PC-9 (cell line): ENCODE measurements at regions not wholly inside any gene's neighbourhood (a gene's known extent, or its start where the extent isn't known, plus 50 kb on each side); places are given as distances from the start of the nearest gene placed in this dataset.
"Not testable (repeated sequence)": the region's sequence is repeated elsewhere in the genome, so short reads cannot be mapped to it uniquely, and the experiment has no call there.

Experiments
- BruUV-seq: library from RNA; stranded (reverse); fragments of 400-500 nt; replicated peaks from 2 replicates; lab custom pipeline; 2021; lab: Mats Ljungman, UMichigan
- CTCF ChIA-PET: fragments of 300-600 bp; sonication (Branson Sonifier 250); formaldehyde crosslinking; loops from one replicate; lab custom pipeline; 2022; ENCODE audit warnings: antibody characterized with exemption; lab: Charles Lee
- POLR2A ChIA-PET: fragments of 300-600 bp; sonication (Branson Sonifier 250); formaldehyde crosslinking; loops from one replicate; lab custom pipeline; 2022; ENCODE audit warnings: antibody characterized with exemption; ENCODE audit not compliant: unreplicated experiment; lab: Charles Lee
- DNase-seq, 2 experiments: peaks; one replicate each; pipeline versions ENCODE4 v3.0.0 to v3.0.0-alpha.2; 2015 to 2022; ENCODE audit warnings: mixed read lengths in 1 of 2
- H2AFZ ChIP-seq: fragments of 200-600 bp; sonication (generic); 2 replicates; pipeline ENCODE4 v1.8.1; 2017; ENCODE audit warnings: antibody characterized with exemption
- H3F3A ChIP-seq: fragments of 200-600 bp; sonication (generic); 2 replicates; pipeline ENCODE4 v1.8.1; 2017; ENCODE audit warnings: antibody characterized with exemption, mild to moderate bottlenecking, low read depth; ENCODE audit not compliant: insufficient read depth
- H3K27ac ChIP-seq: fragments of 200-600 bp; sonication (generic); 2 replicates; pipeline ENCODE4 v1.6.1; 2016; ENCODE audit warnings: mixed run types
- H3K27me3 ChIP-seq: fragments of 200-600 bp; sonication (generic); 2 replicates; pipeline ENCODE4 v1.6.1; 2016; ENCODE audit warnings: low read depth, mixed run types; ENCODE audit not compliant: insufficient read depth
- H3K36me3 ChIP-seq: fragments of 200-600 bp; sonication (generic); 2 replicates; pipeline ENCODE4 v1.6.1; 2016; ENCODE audit warnings: low read depth, mixed run types
- H3K4me1 ChIP-seq: fragments of 200-600 bp; sonication (generic); replicated peaks from 2 replicates; pipeline ENCODE4 v1.6.1; 2016; ENCODE audit warnings: mixed run types; ENCODE audit not compliant: insufficient read depth
- H3K4me2 ChIP-seq: fragments of 200-600 bp; sonication (generic); 2 replicates; pipeline ENCODE4 v1.6.1; 2017; ENCODE audit warnings: mixed run types
- H3K4me3 ChIP-seq: fragments of 200-600 bp; sonication (generic); 2 replicates; pipeline ENCODE4 v1.6.1; 2016; ENCODE audit warnings: mixed run types
- H3K79me2 ChIP-seq: fragments of 200-600 bp; sonication (generic); 2 replicates; pipeline ENCODE4 v1.6.1; 2017; ENCODE audit warnings: low read depth, mixed run types
- H3K9me2 ChIP-seq: fragments of 200-600 bp; sonication (generic); 2 replicates; pipeline ENCODE4 v1.8.1; 2017; ENCODE audit warnings: mild to moderate bottlenecking; ENCODE audit not compliant: insufficient read depth
- H3K9me3 ChIP-seq: fragments of 200-600 bp; sonication (generic); 2 replicates; pipeline ENCODE4 v1.8.1; 2016; ENCODE audit warnings: low read depth; ENCODE audit not compliant: insufficient read depth
- H4K20me1 ChIP-seq: fragments of 200-600 bp; sonication (generic); 2 replicates; pipeline ENCODE4 v1.8.1; 2017; ENCODE audit not compliant: insufficient read depth
- CTCF ChIP-seq: fragments of 200-600 bp; sonication (generic); conservative IDR thresholded peaks from 2 replicates; pipeline ENCODE4 v1.6.1; 2017; ENCODE audit warnings: mixed run types, antibody characterized with exemption, mild to moderate bottlenecking, moderate library complexity
- EZH2 ChIP-seq: fragments of 200-600 bp; sonication (generic); IDR thresholded peaks from 2 replicates; pipeline ENCODE4 v1.8.0; 2017; ENCODE audit warnings: antibody characterized with exemption, low read depth
- intact Hi-C: fragments of 100-400 bp; cut with micrococcal nuclease; formaldehyde crosslinking; loops from one replicate; pipeline ENCODE4 v1.10.0; 2022; ENCODE audit not compliant: unreplicated experiment

GRCh38 chr5:58172946-58173345, 286.9 kb downstream of the PLK2 start:
- intact Hi-C loops: no loop called here
- H3K4me2 ChIP-seq: no peak overlapping the region
- no peak for DNase-seq
- no peaks in the 10 kb centered on the region for H3K27me3 ChIP-seq
- H4K20me1 ChIP-seq: no peaks in the 10 kb centered on the region
- POLR2A ChIA-PET: no interaction called here
- H3K79me2 ChIP-seq: no peaks in the 10 kb centered on the region
- no peak overlapping the region for H3K27ac ChIP-seq
- H3F3A ChIP-seq: no peaks in the 10 kb centered on the region
- no peak overlapping the region for H3K4me3 ChIP-seq
- no TSS peak for BruUV-seq
- H2AFZ ChIP-seq: no peak overlapping the region
- TF ChIP-seq EZH2: no peak
- TF ChIP-seq CTCF: no peak
- H3K9me3 ChIP-seq: 0 out of 2 replicates have a peak, but pooled peaks cover 7% of the 10 kb centered on the region
- no peaks in the 10 kb centered on the region; the same call in 1 of the 2 replicates for H3K9me2 ChIP-seq
- H3K4me1 ChIP-seq: no peaks in the 10 kb centered on the region
- 0 out of 2 replicates have a peak, but pooled peaks cover 3% of the 10 kb centered on the region for H3K36me3 ChIP-seq
- CTCF ChIA-PET: no interaction called here

DNA sequence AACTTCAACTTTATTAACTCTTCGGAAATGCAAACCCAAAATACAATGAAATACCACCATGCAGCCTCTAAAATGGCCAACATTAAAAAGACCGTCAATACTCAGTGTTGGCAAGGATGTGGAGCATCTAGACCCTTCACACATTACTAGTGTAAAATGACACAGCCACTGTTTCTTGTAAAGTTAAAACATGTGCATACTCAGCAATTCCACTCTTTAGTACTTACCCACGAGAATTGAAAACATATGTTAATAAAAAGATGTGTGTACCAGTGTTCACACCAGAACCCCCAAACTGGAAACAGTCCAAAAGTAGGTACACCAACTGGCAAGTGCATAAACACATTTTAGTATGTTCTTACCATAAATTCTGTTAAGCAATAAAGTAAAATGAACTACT, 294.7 kb downstream of the PLK2 start:
- Histone ChIP-seq H2AFZ (no peak overlapping the region), H3K4me3 (no peak overlapping the region), H3K27me3 (no peaks in the 10 kb centered on the region), H3K4me2 (no peak overlapping the region), H4K20me1 (no peaks in the 10 kb centered on the region), H3K9me3 (0 out of 2 replicates have a peak, but pooled peaks cover 7% of the 10 kb centered on the region), H3F3A (no peaks in the 10 kb centered on the region), H3K36me3 (no peaks in the 10 kb centered on the region), H3K4me1 (no peaks in the 10 kb centered on the region), H3K27ac (no peak overlapping the region), H3K79me2 (no peaks in the 10 kb centered on the region), H3K9me2 (no peaks in the 10 kb centered on the region; the same call in 1 of the 2 replicates)
- BruUV-seq: no TSS peak
- TF ChIP-seq CTCF (no peak), EZH2 (no peak)
- intact Hi-C loops: no loop called here
- POLR2A ChIA-PET: no interaction called here
- CTCF ChIA-PET: no interaction called here
- no peak for DNase-seq

DNA sequence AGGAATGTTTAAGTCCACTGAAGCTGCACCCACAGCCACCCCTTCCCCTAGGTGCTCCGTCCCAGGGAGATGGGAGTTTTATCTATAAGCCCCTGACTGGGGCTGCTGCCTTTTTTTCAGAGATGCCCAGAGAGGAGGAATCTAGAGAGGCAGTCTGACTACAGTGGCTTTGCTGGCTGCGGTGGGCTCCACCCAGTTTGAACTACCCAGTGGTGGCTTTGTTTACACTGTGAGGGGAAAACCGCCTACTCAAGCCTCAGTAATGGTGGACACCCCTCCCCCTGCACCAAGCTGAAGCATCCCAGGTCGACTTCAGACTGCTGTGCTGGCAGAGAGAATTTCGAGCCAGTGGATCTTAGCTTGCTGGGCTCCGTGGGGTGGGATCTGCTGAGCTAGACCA, 298.0 kb downstream of the PLK2 start:
- intact Hi-C loops, H3K79me2 ChIP-seq, DNase-seq, BruUV-seq, H3K4me3 ChIP-seq, H3K4me2 ChIP-seq, H3K27me3 ChIP-seq, CTCF ChIA-PET, H3K4me1 ChIP-seq, H3K9me3 ChIP-seq, H3K27ac ChIP-seq, H3K9me2 ChIP-seq, H3F3A ChIP-seq, H3K36me3 ChIP-seq, H4K20me1 ChIP-seq, POLR2A ChIA-PET, H2AFZ ChIP-seq: not testable (repeated sequence)
